GM18907 (cell line): ENCODE measurements at regions not wholly inside any gene's neighbourhood (a gene's known extent, or its start where the extent isn't known, plus 50 kb on each side); places are given as distances from the start of the nearest gene placed in this dataset.

Experiments used
- ATAC-seq: cut with Tn5 transposase; IDR thresholded peaks from one replicate; pipeline ENCODE4 v1.9.1; 2021; ENCODE audit warnings: mild to moderate bottlenecking, moderate library complexity; ENCODE audit not compliant: unreplicated experiment

GRCh38 chr2:128562471-128563347 lies 244.0 kb upstream of the HS6ST1 start:
- no peak for ATAC-seq

GRCh38 chr2:128563348-128563687 lies 244.7 kb upstream of the HS6ST1 start:
- ATAC-seq, result no peak

- ATAC-seq, result no peak
Measured at GRCh38 chr2:128564131-128564530, 245.5 kb upstream of the HS6ST1 start.

- no peak for ATAC-seq
Measured at GRCh38 chr2:128564551-128564950, 245.9 kb upstream of the HS6ST1 start.

GRCh38 chr2:128565441-128565840 lies 246.8 kb upstream of the HS6ST1 start:
- ATAC-seq, result no peak

GRCh38 chr2:128566671-128567070 lies 248.0 kb upstream of the HS6ST1 start:
- ATAC-seq, result no peak

GRCh38 chr2:128568106-128568505 lies 249.4 kb upstream of the HS6ST1 start:
- no peak for ATAC-seq

- no peak for ATAC-seq
Measured at GRCh38 chr2:128573116-128573515, 254.4 kb upstream of the HS6ST1 start.

GRCh38 chr2:128573531-128573930 lies 254.9 kb upstream of the HS6ST1 start:
- no peak for ATAC-seq

- no peak for ATAC-seq
Measured at GRCh38 chr2:128577141-128577930, 258.7 kb upstream of the HS6ST1 start.

GRCh38 chr2:128578406-128579390 lies 260.0 kb upstream of the HS6ST1 start:
- ATAC-seq, result no peak

GRCh38 chr2:128579825-128580224 lies 261.2 kb upstream of the HS6ST1 start:
- ATAC-seq, result no peak

GRCh38 chr2:128580988-128581848 lies 262.6 kb upstream of the HS6ST1 start:
- no peak for ATAC-seq

- ATAC-seq, result no peak
Measured at GRCh38 chr2:128581849-128582244, 263.2 kb upstream of the HS6ST1 start.

- ATAC-seq, result no peak
Measured at GRCh38 chr2:128584296-128584890, 265.7 kb upstream of the HS6ST1 start.

- no peak for ATAC-seq
Measured at GRCh38 chr2:128585706-128586105, 267.0 kb upstream of the HS6ST1 start.

GRCh38 chr2:128589681-128590080 lies 271.0 kb upstream of the HS6ST1 start:
- no peak for ATAC-seq

- ATAC-seq, result no peak
Measured at GRCh38 chr2:128590309-128591021, 271.8 kb upstream of the HS6ST1 start.
